Osteoblast (primary cell): ENCODE measurements at regions not wholly inside any gene's neighbourhood (a gene's known extent, or its start where the extent isn't known, plus 50 kb on each side); places are given as distances from the start of the nearest gene placed in this dataset.

Experiments
- DNase-seq: peaks from one replicate; pipeline ENCODE4 v3.0.0; 2011; ENCODE audit warnings: low spot score, mixed read lengths; ENCODE audit not compliant: insufficient read length; ENCODE audit errors: missing footprints
- H2AFZ ChIP-seq: 2 replicates; pipeline ENCODE4 v1.6.0; 2011; ENCODE audit warnings: mild to moderate bottlenecking, low read length
- H3K27ac ChIP-seq: 2 replicates; pipeline ENCODE4 v1.5.1; 2011; ENCODE audit warnings: mild to moderate bottlenecking, low read depth, low read length, moderate library complexity
- H3K27me3 ChIP-seq: 2 replicates; pipeline ENCODE4 v1.6.0; 2012; ENCODE audit warnings: mild to moderate bottlenecking, control low read depth, inconsistent platforms, low read length, moderate library complexity; ENCODE audit not compliant: insufficient read depth
- H3K36me3 ChIP-seq: 2 replicates; pipeline ENCODE4 v1.5.1; 2011; ENCODE audit warnings: mild to moderate bottlenecking, low read length, control low read depth, moderate library complexity; ENCODE audit not compliant: insufficient read depth
- H3K4me1 ChIP-seq: 2 replicates; pipeline ENCODE4 v1.5.1; 2011; ENCODE audit warnings: mild to moderate bottlenecking, low read length, control low read depth, moderate library complexity; ENCODE audit not compliant: insufficient read depth
- H3K4me2 ChIP-seq: 2 replicates; pipeline ENCODE4 v1.6.0; 2011; ENCODE audit warnings: mild to moderate bottlenecking, low read length; ENCODE audit not compliant: insufficient read depth
- H3K4me3 ChIP-seq: fragments of 200-600 bp; sonication (generic); 3 replicates; pipeline ENCODE4 v1.5.1; 2012; ENCODE audit warnings: mild to moderate bottlenecking, low read length, inconsistent platforms; ENCODE audit not compliant: insufficient read depth
- H3K79me2 ChIP-seq: 2 replicates; pipeline ENCODE4 v1.6.0; 2012; ENCODE audit warnings: mild to moderate bottlenecking, low read length, control low read depth, inconsistent platforms; ENCODE audit not compliant: insufficient read depth
- H3K9me3 ChIP-seq: 2 replicates; pipeline ENCODE4 v1.5.1; 2011; ENCODE audit warnings: low read depth, low read length, control low read depth
- H4K20me1 ChIP-seq: 2 replicates; pipeline ENCODE4 v1.6.0; 2012; ENCODE audit warnings: mild to moderate bottlenecking, low read length, control low read depth; ENCODE audit not compliant: insufficient read depth
- TF ChIP-seq, protein P1 (sequence below): IDR thresholded peaks from 2 replicates; pipeline ENCODE4 v1.5.1; 2011; ENCODE audit warnings: mild to moderate bottlenecking, low read depth, low read length, moderate library complexity; ENCODE audit errors: extremely low read depth

DNA sequence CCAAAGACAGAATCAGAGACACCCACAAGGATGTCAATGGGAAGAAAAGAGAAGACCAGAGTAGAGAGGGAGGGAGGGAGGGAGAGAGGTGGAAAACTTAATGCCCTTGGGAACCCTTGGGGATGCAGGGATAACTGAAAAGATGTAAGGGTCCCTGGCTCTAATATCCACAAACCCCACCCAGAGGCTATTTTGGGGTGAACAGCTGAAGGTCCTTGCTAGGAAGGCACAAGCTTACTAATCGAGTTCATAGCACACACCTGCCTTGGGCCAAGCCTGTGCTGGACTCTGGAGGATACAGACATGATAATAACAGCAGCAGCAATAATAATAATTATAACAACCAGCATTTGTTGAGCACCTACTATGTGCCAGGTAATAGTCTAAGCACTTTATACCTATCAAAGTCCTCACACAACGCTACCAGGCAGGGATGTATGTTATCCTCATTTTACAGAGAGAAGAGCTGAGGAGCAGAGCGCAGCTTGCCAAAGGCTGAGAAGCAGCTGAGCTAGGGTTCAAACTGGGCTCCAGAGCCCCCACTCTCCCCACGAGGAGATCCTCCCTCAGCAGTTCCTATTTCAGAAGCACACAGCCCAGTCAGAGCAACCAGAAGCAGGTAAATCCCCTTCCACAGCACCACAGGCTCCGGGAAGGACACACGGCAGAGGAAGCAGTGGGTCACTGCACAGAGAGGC lies 174.2 kb downstream of the ANKRD60 start:
- no peaks in the 10 kb centered on the region for H3K36me3 ChIP-seq
- no peak overlapping the region for H2AFZ ChIP-seq
- no peaks in the 10 kb centered on the region for H3K9me3 ChIP-seq
- no peak overlapping the region for H3K4me2 ChIP-seq
- H3K27me3 ChIP-seq: peaks cover 12% of the 10 kb centered on the region
- no peak overlapping the region for H3K27ac ChIP-seq
- no peak for DNase-seq
- no peaks in the 10 kb centered on the region for H3K79me2 ChIP-seq
- H4K20me1 ChIP-seq: no peaks in the 10 kb centered on the region
- H3K4me3 ChIP-seq: no peak overlapping the region
- no peaks in the 10 kb centered on the region for H3K4me1 ChIP-seq
- TF ChIP-seq, protein P1, sequence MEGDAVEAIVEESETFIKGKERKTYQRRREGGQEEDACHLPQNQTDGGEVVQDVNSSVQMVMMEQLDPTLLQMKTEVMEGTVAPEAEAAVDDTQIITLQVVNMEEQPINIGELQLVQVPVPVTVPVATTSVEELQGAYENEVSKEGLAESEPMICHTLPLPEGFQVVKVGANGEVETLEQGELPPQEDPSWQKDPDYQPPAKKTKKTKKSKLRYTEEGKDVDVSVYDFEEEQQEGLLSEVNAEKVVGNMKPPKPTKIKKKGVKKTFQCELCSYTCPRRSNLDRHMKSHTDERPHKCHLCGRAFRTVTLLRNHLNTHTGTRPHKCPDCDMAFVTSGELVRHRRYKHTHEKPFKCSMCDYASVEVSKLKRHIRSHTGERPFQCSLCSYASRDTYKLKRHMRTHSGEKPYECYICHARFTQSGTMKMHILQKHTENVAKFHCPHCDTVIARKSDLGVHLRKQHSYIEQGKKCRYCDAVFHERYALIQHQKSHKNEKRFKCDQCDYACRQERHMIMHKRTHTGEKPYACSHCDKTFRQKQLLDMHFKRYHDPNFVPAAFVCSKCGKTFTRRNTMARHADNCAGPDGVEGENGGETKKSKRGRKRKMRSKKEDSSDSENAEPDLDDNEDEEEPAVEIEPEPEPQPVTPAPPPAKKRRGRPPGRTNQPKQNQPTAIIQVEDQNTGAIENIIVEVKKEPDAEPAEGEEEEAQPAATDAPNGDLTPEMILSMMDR: no peak

DNA sequence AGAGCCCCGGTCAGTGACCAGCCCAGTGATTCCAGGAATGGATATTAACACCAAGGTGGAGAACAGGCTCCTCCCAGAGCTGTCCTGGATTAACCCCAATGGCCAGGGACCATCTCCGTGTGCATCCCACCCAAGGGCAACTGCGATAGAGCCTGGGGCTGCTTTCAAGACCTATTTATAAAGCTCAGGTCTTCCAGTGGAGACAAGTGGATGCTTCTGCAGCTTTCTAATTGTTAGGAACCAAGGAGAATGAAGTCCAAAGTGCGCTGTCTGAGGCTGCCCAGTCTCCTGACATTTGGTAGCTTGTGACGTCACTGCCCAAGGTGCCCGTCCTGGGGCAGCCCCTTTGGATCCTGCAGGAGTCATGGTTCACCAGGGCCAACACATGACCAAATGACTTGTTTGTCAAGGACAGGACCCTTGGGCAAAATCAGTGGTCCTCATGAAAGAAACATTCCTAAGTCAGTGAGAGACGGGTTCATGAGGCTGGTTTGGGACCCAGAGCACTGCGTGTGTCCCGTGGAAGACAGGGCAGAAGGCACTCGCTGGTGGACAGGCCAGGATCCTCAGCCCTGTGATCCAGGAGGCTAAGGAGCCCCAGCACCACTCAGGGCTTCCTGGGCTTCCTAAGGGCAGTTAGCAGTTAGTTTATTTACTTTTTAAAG lies 174.9 kb downstream of the ANKRD60 start:
- TF ChIP-seq, protein P1: no peak
- Histone ChIP-seq H3K9me3 (no peaks in the 10 kb centered on the region), H3K4me1 (no peaks in the 10 kb centered on the region), H3K27me3 (peaks cover 12% of the 10 kb centered on the region), H3K4me3 (no peak overlapping the region), H4K20me1 (no peaks in the 10 kb centered on the region), H3K4me2 (no peak overlapping the region), H3K79me2 (no peaks in the 10 kb centered on the region), H3K36me3 (no peaks in the 10 kb centered on the region), H2AFZ (no peak overlapping the region), H3K27ac (no peak overlapping the region)
- no peak for DNase-seq

DNA sequence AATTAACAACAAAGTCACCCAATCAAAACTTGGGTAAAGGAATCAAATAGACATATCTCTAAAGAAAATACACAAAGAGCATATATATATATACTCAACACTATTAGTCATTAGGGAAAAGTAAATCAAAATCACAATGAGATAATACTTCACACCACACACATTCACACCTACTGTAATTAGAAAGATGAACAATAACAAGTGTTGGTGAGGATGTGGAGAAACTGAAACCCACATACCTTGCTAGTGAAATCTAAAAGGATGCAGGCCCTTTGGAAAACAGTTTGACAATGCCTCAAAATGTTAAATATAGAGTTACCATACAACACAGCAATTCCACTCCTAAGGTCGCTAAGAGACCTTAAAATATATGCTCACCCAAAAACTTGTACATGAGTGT lies 177.1 kb downstream of the ANKRD60 start:
- Histone ChIP-seq H3K27ac (no peak overlapping the region), H4K20me1 (no peaks in the 10 kb centered on the region), H3K79me2 (no peaks in the 10 kb centered on the region), H2AFZ (no peak overlapping the region), H3K4me2 (no peak overlapping the region), H3K4me1 (peaks cover 13% of the 10 kb centered on the region), H3K4me3 (no peak overlapping the region), H3K9me3 (no peaks in the 10 kb centered on the region), H3K27me3 (peaks cover 12% of the 10 kb centered on the region), H3K36me3 (no peaks in the 10 kb centered on the region)
- DNase-seq: no peak
- TF ChIP-seq, protein P1: no peak

DNA sequence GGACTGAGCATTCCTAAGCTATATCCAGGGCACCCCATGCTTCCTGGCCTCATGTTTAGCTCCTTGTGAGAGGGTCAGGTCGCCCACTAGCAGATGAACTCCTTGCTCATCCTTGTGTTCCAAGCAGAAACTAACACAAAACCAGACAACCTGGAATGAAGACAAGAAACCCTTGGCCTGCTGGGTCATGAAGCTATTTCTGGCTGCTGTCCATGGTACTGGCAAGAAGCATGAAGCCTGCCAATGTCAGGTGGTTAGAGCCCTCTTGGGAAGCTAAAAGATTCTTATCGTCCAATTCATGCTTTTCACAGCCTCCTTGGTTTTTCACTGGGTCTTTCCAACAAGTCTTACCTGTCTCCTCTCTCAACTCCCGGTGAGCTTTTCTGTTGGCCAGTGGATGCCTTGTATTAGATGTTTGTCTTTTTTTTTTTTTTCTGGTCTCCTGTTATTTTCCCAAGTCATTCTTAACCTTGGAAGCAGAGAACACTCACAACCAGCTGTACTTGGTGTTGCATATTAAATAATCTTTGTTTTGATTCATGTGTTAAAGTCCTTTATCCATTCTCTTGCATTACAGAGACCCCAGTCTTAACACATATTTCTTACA lies 180.3 kb downstream of the ANKRD60 start:
- Histone ChIP-seq H3K79me2 (no peaks in the 10 kb centered on the region), H3K4me2 (no peak overlapping the region)
- DNase-seq: no peak

More for the DNA sequence above, 180.3 kb downstream of the ANKRD60 start:
- Histone ChIP-seq H2AFZ (no peak overlapping the region), H3K4me1 (peaks cover 15% of the 10 kb centered on the region), H3K27me3 (no peaks in the 10 kb centered on the region), H3K27ac (no peak overlapping the region), H3K36me3 (no peaks in the 10 kb centered on the region), H3K9me3 (no peaks in the 10 kb centered on the region), H4K20me1 (no peaks in the 10 kb centered on the region), H3K4me3 (no peak overlapping the region)
- TF ChIP-seq, protein P1: no peak
